Panc1 (cell line): ENCODE measurements at regions not wholly inside any gene's neighbourhood (a gene's known extent, or its start where the extent isn't known, plus 50 kb on each side); places are given as distances from the start of the nearest gene placed in this dataset.

Experiments used
- ATAC-seq: fragments of 200-7000 bp; cut with Tn5 transposase; 2 replicates; pipeline ENCODE4 v1.9.1; 2020; ENCODE audit warnings: mild to moderate bottlenecking, moderate library complexity
- BruUV-seq: library from RNA; stranded (reverse); fragments of 400-500 nt; replicated peaks from 2 replicates; lab custom pipeline; 2021; lab: Mats Ljungman, UMichigan
- CTCF ChIA-PET: fragments of 300-600 bp; sonication (Branson Sonifier 250); formaldehyde crosslinking; loops from one replicate; lab custom pipeline; 2022; ENCODE audit warnings: antibody characterized with exemption; lab: Charles Lee
- POLR2A ChIA-PET: fragments of 300-600 bp; sonication (Branson Sonifier 250); formaldehyde crosslinking; loops from one replicate; lab custom pipeline; 2022; ENCODE audit warnings: antibody characterized with exemption; lab: Charles Lee
- DNase-seq: peaks from one replicate; pipeline ENCODE4 v3.0.0-alpha.2; 2010; ENCODE audit warnings: low read depth, low spot score
- H3K27ac ChIP-seq: 2 replicates; pipeline ENCODE4 v1.5.1; 2011; ENCODE audit warnings: mild to moderate bottlenecking, low read length, inconsistent platforms
- H3K27me3 ChIP-seq: fragments of 200-500 bp; sonication (Bioruptor generic); 2 replicates; pipeline ENCODE4 v1.6.0; 2014; ENCODE audit warnings: low read length, inconsistent platforms; ENCODE audit not compliant: control insufficient read depth, insufficient read depth
- H3K36me3 ChIP-seq: fragments of 200-500 bp; sonication (Bioruptor generic); 2 replicates; pipeline ENCODE4 v1.5.1; 2014; ENCODE audit warnings: inconsistent platforms, mild to moderate bottlenecking, low read length, moderate library complexity; ENCODE audit not compliant: control insufficient read depth, insufficient read depth
- H3K4me1 ChIP-seq: 2 replicates; pipeline ENCODE4 v1.5.1; 2011; ENCODE audit warnings: inconsistent platforms, mild to moderate bottlenecking, low read length, moderate library complexity; ENCODE audit not compliant: control insufficient read depth, insufficient read depth
- H3K4me3 ChIP-seq, 2 experiments: 2 replicates each; pipeline ENCODE4 v1.5.1; 2011 to 2012; ENCODE audit warnings: low read depth in 2 of 2, low read length in 2 of 2, mild to moderate bottlenecking in 2 of 2, inconsistent platforms in 1 of 2, moderate library complexity in 1 of 2
- H3K9me3 ChIP-seq: fragments of 200-500 bp; sonication (Bioruptor generic); 2 replicates; pipeline ENCODE4 v1.5.1; 2014; ENCODE audit warnings: low read depth, mild to moderate bottlenecking, inconsistent platforms, low read length, moderate library complexity; ENCODE audit not compliant: control insufficient read depth, insufficient read depth
- CTCF ChIP-seq: fragments of 450-650 bp; IDR thresholded peaks from 2 replicates; pipeline ENCODE4 v1.5.1; 2017; ENCODE audit warnings: mild to moderate bottlenecking
- POLR2AphosphoS5 ChIP-seq: IDR thresholded peaks from 2 replicates; pipeline ENCODE4 v1.6.1; 2012; ENCODE audit warnings: mild to moderate bottlenecking, low read depth, low read length, moderate library complexity
- REST ChIP-seq, 2 experiments: IDR thresholded peaks; 2 replicates each; pipeline ENCODE4 v1.6.1; 2011 to 2012; ENCODE audit warnings: low read depth in 2 of 2, control low read depth in 1 of 2, low read length in 1 of 2, mild to moderate bottlenecking in 1 of 2, moderate library complexity in 1 of 2; ENCODE audit not compliant: insufficient read depth in 1 of 2
- SIN3A ChIP-seq: IDR thresholded peaks from 2 replicates; pipeline ENCODE4 v1.6.1; 2012; ENCODE audit warnings: low read depth, mild to moderate bottlenecking, low read length, moderate library complexity, borderline replicate concordance; ENCODE audit not compliant: insufficient read depth
- TCF7L2 ChIP-seq: IDR thresholded peaks from 2 replicates; pipeline ENCODE4 v1.6.1; 2011; ENCODE audit warnings: mild to moderate bottlenecking, low read depth, low read length, inconsistent platforms
- in situ Hi-C: cut with HindIII; loops from 2 replicates; pipeline ENCODE4 v1.10.0; 2016; ENCODE audit warnings: low sequenced_read_pairs, low pct_unique_long_range_greater_than_20kb
- intact Hi-C: fragments of 100-400 bp; cut with micrococcal nuclease; formaldehyde crosslinking; loops from one replicate; pipeline ENCODE4 v1.10.0; 2022; ENCODE audit not compliant: unreplicated experiment

- H3K4me3 ChIP-seq, result no peak overlapping the region
- no peaks in the 10 kb centered on the region for H3K27me3 ChIP-seq
- intact Hi-C loops (no loop called here), in situ Hi-C loops (no loop called here)
- DNase-seq (no peak), ATAC-seq (no peak)
- no peak overlapping the region for H3K27ac ChIP-seq
- no TSS peak for BruUV-seq
- TF ChIP-seq CTCF, result no peak
- no peak for TF ChIP-seq SIN3A
- no peak for TF ChIP-seq TCF7L2
- TF ChIP-seq REST (IDR thresholded peaks at IDR 0.05; ENCODE audit: insufficient read depth in 1 of 2, low read depth in 2 of 2, low read length in 1 of 2), result no peak
- no peak for TF ChIP-seq POLR2AphosphoS5
- H3K4me1 ChIP-seq, result no peaks in the 10 kb centered on the region
- no peaks in the 10 kb centered on the region for H3K9me3 ChIP-seq
- ChIA-PET POLR2A (no interaction called here), CTCF (no interaction called here)
- H3K36me3 ChIP-seq, result no peaks in the 10 kb centered on the region
These were observed 222.7 kb upstream of the OPRM1 start for GRCh38 chr6:153816366-153816765.

- ATAC-seq (no peak), DNase-seq (no peak)
- POLR2A ChIA-PET, result no interaction called here
These were observed 224.9 kb upstream of the OPRM1 start for GRCh38 chr6:153814136-153814535.

More at GRCh38 chr6:153814136-153814535, 224.9 kb upstream of the OPRM1 start:
- H3K27ac ChIP-seq, result no peak overlapping the region
- intact Hi-C loops (no loop called here), in situ Hi-C loops (no loop called here)
- no peaks in the 10 kb centered on the region for H3K36me3 ChIP-seq
- H3K4me1 ChIP-seq, result no peaks in the 10 kb centered on the region
- TF ChIP-seq CTCF, result no peak; the same call in 1 of the 2 replicates
- no peak for TF ChIP-seq REST (IDR thresholded peaks at IDR 0.05; ENCODE audit: insufficient read depth in 1 of 2, low read depth in 2 of 2, low read length in 1 of 2)
- no peak for TF ChIP-seq TCF7L2
- no peak for TF ChIP-seq POLR2AphosphoS5
- TF ChIP-seq SIN3A, result no peak
- no TSS peak for BruUV-seq
- no peaks in the 10 kb centered on the region for H3K27me3 ChIP-seq
- no peaks in the 10 kb centered on the region for H3K9me3 ChIP-seq
- CTCF ChIA-PET, result no interaction called here
- H3K4me3 ChIP-seq, result no peak overlapping the region
